OCI-LY3 (cell line): ENCODE measurements at regions not wholly inside any gene's neighbourhood (a gene's known extent, or its start where the extent isn't known, plus 50 kb on each side); places are given as distances from the start of the nearest gene placed in this dataset.

Experiments
- H2AFZ ChIP-seq: fragments of 200-600, 300-600 bp; shearing (Covaris generic); 2 replicates; pipeline ENCODE4 v1.6.0; 2014; ENCODE audit warnings: antibody characterized with exemption, low read depth, low read length
- H3K27ac ChIP-seq: fragments of 200-600, 300-600 bp; sonication (generic); 2 replicates; pipeline ENCODE4 v1.5.1; 2014; ENCODE audit warnings: mild to moderate bottlenecking, low read length, moderate library complexity, mixed read lengths
- H3K27me3 ChIP-seq: fragments of 200-600, 300-600 bp; sonication (generic); 2 replicates; pipeline ENCODE4 v1.6.1; 2014; ENCODE audit warnings: low read depth, low read length, mixed read lengths
- H3K36me3 ChIP-seq: fragments of 200-600, 300-600 bp; sonication (generic); replicated peaks from 2 replicates; pipeline ENCODE3; 2014; ENCODE audit warnings: low read depth, low read length, mixed read lengths
- H3K4me1 ChIP-seq: fragments of 300-600, 200-600 bp; sonication (generic); 2 replicates; pipeline ENCODE4 v1.6.1; 2014; ENCODE audit warnings: low read length, mixed read lengths
- H3K4me2 ChIP-seq: fragments of 200-600, 300-600 bp; sonication (generic); 2 replicates; pipeline ENCODE4 v1.6.1; 2014; ENCODE audit warnings: low read length, mixed read lengths
- H3K4me3 ChIP-seq: fragments of 300-600, 200-600 bp; sonication (generic); 2 replicates; pipeline ENCODE4 v1.5.1; 2014; ENCODE audit warnings: antibody characterized with exemption, mild to moderate bottlenecking, low read length, moderate library complexity
- H3K79me2 ChIP-seq: fragments of 300-600, 200-600 bp; shearing (Covaris generic); 2 replicates; pipeline ENCODE4 v1.6.1; 2014; ENCODE audit warnings: mild to moderate bottlenecking, low read length, mixed read lengths
- H3K9ac ChIP-seq: fragments of 300-600, 200-600 bp; shearing (Covaris generic); 2 replicates; pipeline ENCODE4 v1.6.0; 2014; ENCODE audit warnings: mild to moderate bottlenecking, low read length, moderate library complexity
- H3K9me3 ChIP-seq: fragments of 200-600, 300-600 bp; shearing (Covaris generic); 2 replicates; pipeline ENCODE4 v1.6.1; 2014; ENCODE audit warnings: low read length, mixed read lengths; ENCODE audit not compliant: insufficient read depth
- H4K20me1 ChIP-seq: fragments of 200-600, 300-600 bp; sonication (generic); 2 replicates; pipeline ENCODE4 v1.6.1; 2016; ENCODE audit warnings: low read length, mixed read lengths; ENCODE audit not compliant: insufficient read depth
- EZH2phosphoT487 ChIP-seq: fragments of 200-600 bp; shearing (Covaris generic); IDR thresholded peaks from 2 replicates; pipeline ENCODE4 v1.6.1; 2018; ENCODE audit warnings: antibody characterized with exemption, mixed run types, low read depth
- TF ChIP-seq, protein P1 (sequence below): fragments of 200-600, 300-600 bp; sonication (generic); IDR thresholded peaks from 2 replicates; pipeline ENCODE4 v1.5.1; 2014; ENCODE audit warnings: antibody characterized with exemption, low read length, low read depth

DNA sequence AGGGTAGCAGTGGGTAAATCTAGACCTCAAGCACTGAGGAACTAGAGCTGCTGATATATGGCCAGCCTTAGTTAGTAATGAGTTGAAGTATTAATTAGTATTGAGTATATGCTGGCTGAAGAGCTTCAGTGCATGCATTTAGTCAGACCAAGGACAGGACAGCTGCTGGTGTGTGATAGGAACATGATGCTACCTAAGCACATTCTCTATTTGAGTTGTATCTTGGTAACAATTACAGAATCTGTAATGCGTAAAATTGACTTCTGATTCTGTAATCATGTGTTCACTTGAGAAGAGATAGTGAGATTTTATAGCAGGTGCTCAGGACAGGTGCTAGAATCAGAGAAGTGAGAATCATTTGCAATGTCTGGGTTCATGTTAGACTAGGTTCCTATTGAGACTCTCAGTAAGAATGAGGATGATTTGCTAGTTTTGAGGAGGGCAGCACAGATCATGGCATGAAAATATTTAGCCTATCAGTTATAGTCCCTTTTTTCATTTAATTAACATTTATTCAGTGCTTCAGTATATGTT, 369.4 kb upstream of the HS3ST5 start:
- Histone ChIP-seq H2AFZ (no peak overlapping the region), H3K4me2 (peak overlapping the region; percentile 77), H3K9ac (peak overlapping the region; percentile 96), H3K4me1 (peaks cover 63% of the 10 kb centered on the region), H3K9me3 (peaks cover 9% of the 10 kb centered on the region; the same call in 1 of the 2 replicates), H3K4me3 (peak overlapping the region; percentile 57), H4K20me1 (no peaks in the 10 kb centered on the region), H3K27me3 (no peaks in the 10 kb centered on the region), H3K27ac (peak overlapping the region; percentile 100), H3K36me3 (peaks cover 38% of the 10 kb centered on the region), H3K79me2 (peaks cover 19% of the 10 kb centered on the region)
- TF ChIP-seq, protein P1, sequence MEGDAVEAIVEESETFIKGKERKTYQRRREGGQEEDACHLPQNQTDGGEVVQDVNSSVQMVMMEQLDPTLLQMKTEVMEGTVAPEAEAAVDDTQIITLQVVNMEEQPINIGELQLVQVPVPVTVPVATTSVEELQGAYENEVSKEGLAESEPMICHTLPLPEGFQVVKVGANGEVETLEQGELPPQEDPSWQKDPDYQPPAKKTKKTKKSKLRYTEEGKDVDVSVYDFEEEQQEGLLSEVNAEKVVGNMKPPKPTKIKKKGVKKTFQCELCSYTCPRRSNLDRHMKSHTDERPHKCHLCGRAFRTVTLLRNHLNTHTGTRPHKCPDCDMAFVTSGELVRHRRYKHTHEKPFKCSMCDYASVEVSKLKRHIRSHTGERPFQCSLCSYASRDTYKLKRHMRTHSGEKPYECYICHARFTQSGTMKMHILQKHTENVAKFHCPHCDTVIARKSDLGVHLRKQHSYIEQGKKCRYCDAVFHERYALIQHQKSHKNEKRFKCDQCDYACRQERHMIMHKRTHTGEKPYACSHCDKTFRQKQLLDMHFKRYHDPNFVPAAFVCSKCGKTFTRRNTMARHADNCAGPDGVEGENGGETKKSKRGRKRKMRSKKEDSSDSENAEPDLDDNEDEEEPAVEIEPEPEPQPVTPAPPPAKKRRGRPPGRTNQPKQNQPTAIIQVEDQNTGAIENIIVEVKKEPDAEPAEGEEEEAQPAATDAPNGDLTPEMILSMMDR: no peak
- no peak for TF ChIP-seq EZH2phosphoT487

DNA sequence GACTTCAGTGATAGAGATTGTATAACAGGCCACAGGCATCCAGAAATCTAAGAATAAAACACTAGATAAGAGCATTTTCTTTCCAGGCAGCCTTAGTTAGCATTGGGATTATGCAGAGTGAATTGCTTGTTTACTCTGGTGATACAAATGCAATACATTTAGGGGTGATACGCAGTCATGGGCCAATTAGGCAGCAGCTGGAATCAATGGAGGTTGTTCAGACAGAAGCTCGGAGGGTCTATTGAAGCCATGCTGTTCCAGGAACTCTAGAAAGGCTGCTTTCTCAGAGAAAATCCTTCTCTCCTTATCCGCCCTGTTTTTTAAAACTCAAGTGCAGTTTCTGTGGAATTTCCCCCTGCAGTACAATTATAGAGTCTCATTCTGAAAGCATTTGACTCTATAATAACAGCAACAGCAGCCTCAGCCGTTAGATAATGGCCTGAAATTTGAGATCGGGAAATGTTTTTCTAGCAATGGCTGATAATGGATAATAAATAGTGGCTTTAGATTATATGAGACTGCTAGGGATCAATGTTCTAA, 364.3 kb upstream of the HS3ST5 start:
- Histone ChIP-seq H3K9me3 (peaks cover 9% of the 10 kb centered on the region; the same call in 1 of the 2 replicates), H3K27me3 (no peaks in the 10 kb centered on the region), H3K36me3 (peaks cover 38% of the 10 kb centered on the region), H3K9ac (no peak overlapping the region), H2AFZ (no peak overlapping the region), H3K4me2 (no peak overlapping the region), H3K27ac (no peak overlapping the region), H4K20me1 (no peaks in the 10 kb centered on the region), H3K4me1 (peaks cover 26% of the 10 kb centered on the region), H3K79me2 (no peaks in the 10 kb centered on the region), H3K4me3 (no peak overlapping the region)
- TF ChIP-seq, protein P1: no peak
- no peak for TF ChIP-seq EZH2phosphoT487

DNA sequence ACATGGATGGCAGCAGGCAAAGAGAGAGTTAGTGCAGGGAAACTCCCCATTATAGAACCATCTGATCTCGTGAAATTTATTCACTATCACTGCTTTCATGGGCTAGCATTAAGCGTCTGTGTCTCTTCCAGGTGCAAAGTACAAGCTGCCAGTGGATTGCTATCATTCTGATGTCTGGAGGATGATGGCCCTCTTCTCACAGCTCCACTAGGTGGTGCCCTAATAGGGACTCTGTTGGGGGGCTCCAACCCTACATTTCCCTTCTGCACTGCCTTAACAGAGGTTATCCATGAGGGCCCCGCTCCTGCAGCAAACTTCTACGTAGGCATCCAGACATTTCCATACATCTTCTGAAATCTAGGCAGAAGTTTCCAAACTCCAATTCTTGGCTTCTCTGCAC, 347.8 kb upstream of the HS3ST5 start:
- TF ChIP-seq EZH2phosphoT487: no peak
- TF ChIP-seq, protein P1: peak; percentile 25
- no peak overlapping the region for H2AFZ ChIP-seq

DNA sequence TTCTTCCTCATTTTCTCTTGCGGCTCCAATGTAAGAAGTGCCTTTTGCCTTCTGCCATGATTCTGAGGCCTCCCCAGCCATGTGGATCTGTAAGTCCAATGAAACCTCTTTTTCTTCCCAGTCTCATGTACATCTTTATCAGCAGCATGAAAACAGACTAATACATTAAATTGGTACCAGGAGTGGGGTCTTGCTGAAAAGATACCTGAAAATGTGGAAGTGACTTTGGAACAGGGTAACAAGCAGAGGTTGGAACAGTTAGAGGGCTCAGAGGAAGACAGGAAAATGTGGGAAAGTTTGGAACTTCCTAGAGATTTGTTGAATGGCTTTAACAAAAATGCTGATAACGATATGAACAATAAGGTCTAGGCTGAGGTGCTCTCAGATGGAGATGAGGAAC, 316.7 kb upstream of the HS3ST5 start:
- no peak overlapping the region for H2AFZ ChIP-seq
- no peaks in the 10 kb centered on the region for H3K4me1 ChIP-seq
- H3K4me2 ChIP-seq: no peak overlapping the region
- H3K79me2 ChIP-seq: no peaks in the 10 kb centered on the region
- H3K9me3 ChIP-seq: no peaks in the 10 kb centered on the region
- H3K36me3 ChIP-seq: no peaks in the 10 kb centered on the region
- no peak overlapping the region for H3K9ac ChIP-seq
- H4K20me1 ChIP-seq: no peaks in the 10 kb centered on the region
- no peak overlapping the region for H3K27ac ChIP-seq
- no peak for TF ChIP-seq EZH2phosphoT487
- TF ChIP-seq, protein P1: no peak
- H3K4me3 ChIP-seq: no peak overlapping the region
- no peaks in the 10 kb centered on the region for H3K27me3 ChIP-seq

More for the DNA sequence above, 347.8 kb upstream of the HS3ST5 start:
- Histone ChIP-seq H3K27me3 (no peaks in the 10 kb centered on the region), H3K36me3 (no peaks in the 10 kb centered on the region), H4K20me1 (no peaks in the 10 kb centered on the region), H3K79me2 (no peaks in the 10 kb centered on the region), H3K4me1 (no peaks in the 10 kb centered on the region), H3K27ac (no peak overlapping the region), H3K9ac (no peak overlapping the region), H3K4me3 (no peak overlapping the region), H3K4me2 (no peak overlapping the region), H3K9me3 (no peaks in the 10 kb centered on the region)
